Endothelial cell of umbilical vein (primary cell): ENCODE measurements at regions not wholly inside any gene's neighbourhood (a gene's known extent, or its start where the extent isn't known, plus 50 kb on each side); places are given as distances from the start of the nearest gene placed in this dataset.

ENCODE experiments used
- BruUV-seq: library from RNA; stranded (reverse); fragments of 400-500 nt; replicated peaks from 2 replicates; lab custom pipeline; 2021; lab: Mats Ljungman, UMichigan
- CTCF ChIA-PET: fragments of 300-600, 350-600 bp; sonication (Branson Sonifier 250); formaldehyde crosslinking; loops from one replicate; lab custom pipeline; 2021; ENCODE audit warnings: antibody characterized with exemption, inconsistent platforms; lab: Charles Lee
- POLR2A ChIA-PET: fragments of 300-600, 350-600 bp; sonication (Branson Sonifier 250); formaldehyde crosslinking; loops from one replicate; lab custom pipeline; 2021; ENCODE audit warnings: antibody characterized with exemption, inconsistent platforms; lab: Charles Lee
- DNase-seq: peaks from one replicate; pipeline ENCODE4 v3.0.0-alpha.2; 2011; ENCODE audit warnings: low read depth, low spot score
- FAIRE-seq: peaks from 2 replicates; lab custom pipeline; 2011; peaks lifted over from hg19 to GRCh38; lab: Jason Lieb, UNC
- H2AFZ ChIP-seq: 2 replicates; pipeline ENCODE4 v1.6.0; 2012; ENCODE audit warnings: low read depth, low read length, control low read depth, inconsistent platforms
- H3K27ac ChIP-seq: 2 replicates; pipeline ENCODE4 v1.5.1; 2011; ENCODE audit warnings: low read depth, mild to moderate bottlenecking, control low read depth, low read length, moderate library complexity; ENCODE audit not compliant: insufficient read depth
- H3K27me3 ChIP-seq, 2 experiments: 2 replicates each; pipeline versions ENCODE4 v1.6.0 to v1.6.1; 2011; ENCODE audit warnings: low read length in 2 of 2, mixed read lengths in 1 of 2; ENCODE audit not compliant: control insufficient read depth in 2 of 2, insufficient read depth in 2 of 2
- H3K36me3 ChIP-seq, 2 experiments: 2 replicates in 1 of 2; 3 replicates in 1 of 2; pipeline ENCODE4 v1.5.1; 2011; ENCODE audit warnings: low read length in 2 of 2, mild to moderate bottlenecking in 1 of 2, moderate library complexity in 1 of 2; ENCODE audit not compliant: control insufficient read depth in 2 of 2, insufficient read depth in 2 of 2; ENCODE audit errors: extremely low read depth in 1 of 2
- H3K4me1 ChIP-seq: 3 replicates; pipeline ENCODE4 v1.5.1; 2011; ENCODE audit warnings: mild to moderate bottlenecking, low read length; ENCODE audit not compliant: control insufficient read depth, insufficient read depth; ENCODE audit errors: extremely low read depth
- H3K4me2 ChIP-seq: 2 replicates; pipeline ENCODE4 v1.6.1; 2011; ENCODE audit warnings: low read length, control low read depth, mixed read lengths; ENCODE audit not compliant: insufficient read depth
- H3K4me3 ChIP-seq, 3 experiments: fragments of 200-600 bp in 1 of 3; sonication (generic), shearing (Covaris generic) in 1 of 3; replicated peaks in 1 of 3; 2 replicates each; pipeline ENCODE4 v1.5.1; 2011 to 2016; ENCODE audit warnings: control low read depth in 3 of 3, low read length in 3 of 3, mild to moderate bottlenecking in 2 of 3, inconsistent platforms in 1 of 3, low read depth in 1 of 3, moderate library complexity in 1 of 3; ENCODE audit not compliant: insufficient read depth in 1 of 3
- H3K79me2 ChIP-seq: 2 replicates; pipeline ENCODE4 v1.6.0; 2012; ENCODE audit warnings: low read length, inconsistent platforms; ENCODE audit not compliant: control insufficient read depth, insufficient read depth
- H3K9ac ChIP-seq: replicated peaks from 2 replicates; pipeline ENCODE3; 2011; ENCODE audit warnings: low read length, control low read depth; ENCODE audit not compliant: insufficient read depth; ENCODE audit errors: extremely low read depth
- H3K9me1 ChIP-seq: replicated peaks from 3 replicates; pipeline ENCODE4 v1.6.0; 2011; ENCODE audit warnings: mild to moderate bottlenecking, low read length; ENCODE audit not compliant: control insufficient read depth, insufficient read depth; ENCODE audit errors: extremely low read depth
- H3K9me3 ChIP-seq: replicated peaks from 2 replicates; pipeline ENCODE4 v1.5.1; 2012; ENCODE audit warnings: low read length, inconsistent platforms; ENCODE audit not compliant: control insufficient read depth, insufficient read depth
- H4K20me1 ChIP-seq: replicated peaks from 2 replicates; pipeline ENCODE3; 2011; ENCODE audit warnings: mild to moderate bottlenecking, low read length; ENCODE audit not compliant: control insufficient read depth, insufficient read depth; ENCODE audit errors: extremely low read depth
- EZH2 ChIP-seq: IDR thresholded peaks from 2 replicates; pipeline ENCODE4 v1.6.1; 2012; ENCODE audit warnings: borderline replicate concordance, low read depth, mild to moderate bottlenecking, moderate library complexity, low read length, inconsistent platforms; ENCODE audit not compliant: severe bottlenecking
- FOS ChIP-seq: IDR thresholded peaks from 2 replicates; pipeline ENCODE4 v1.6.1; 2011; ENCODE audit warnings: mild to moderate bottlenecking, low read length, moderate library complexity, borderline replicate concordance; ENCODE audit not compliant: insufficient read depth
- GATA2 ChIP-seq: IDR thresholded peaks from 2 replicates; pipeline ENCODE4 v1.7.0; 2011; ENCODE audit warnings: low read depth, mild to moderate bottlenecking, moderate library complexity, mixed read lengths, low read length; ENCODE audit not compliant: insufficient read length, insufficient read depth
- JUN ChIP-seq: IDR thresholded peaks from 2 replicates; pipeline ENCODE4 v1.6.1; 2011; ENCODE audit warnings: borderline replicate concordance, low read depth; ENCODE audit not compliant: insufficient read length, insufficient read depth
- MAX ChIP-seq: IDR thresholded peaks from 2 replicates; pipeline ENCODE4 v1.6.1; 2011; ENCODE audit not compliant: insufficient read depth, insufficient read length
- MYC ChIP-seq: IDR thresholded peaks from one replicate; pipeline ENCODE4 v1.6.1; 2011; ENCODE audit warnings: mild to moderate bottlenecking, low read depth, low read length
- POLR2A ChIP-seq: IDR thresholded peaks from 2 replicates; pipeline ENCODE4 v1.6.1; 2012; ENCODE audit warnings: low read depth, mild to moderate bottlenecking, control low read depth, low read length
- POLR2AphosphoS5 ChIP-seq: IDR thresholded peaks from 2 replicates; pipeline ENCODE4 v1.6.1; 2012; ENCODE audit warnings: low read depth, mild to moderate bottlenecking, control low read depth, low read length, moderate library complexity; ENCODE audit not compliant: insufficient read depth
- dilution Hi-C: fragments of 300-500 bp; cut with MboI; formaldehyde crosslinking; loops from one replicate; pipeline ENCODE4 v1.15.0; 2019; ENCODE audit warnings: low sequenced_read_pairs; ENCODE audit not compliant: extremely low pct_ligation_motif_present
- intact Hi-C: fragments of 100-400 bp; cut with micrococcal nuclease; formaldehyde crosslinking; loops from one replicate; pipeline ENCODE4 v1.10.0; 2022
- TF ChIP-seq, protein P1 (sequence below), 2 donors: IDR thresholded peaks; 1 replicate in 1 of 2; 2 replicates in 1 of 2; pipeline ENCODE4 v1.5.1; 2011; ENCODE audit warnings: low read length in 2 of 2, mild to moderate bottlenecking in 2 of 2, moderate library complexity in 2 of 2, control low read depth in 1 of 2, inconsistent platforms in 1 of 2, low read depth in 1 of 2; ENCODE audit not compliant: insufficient read depth in 1 of 2; ENCODE audit errors: extremely low read depth in 1 of 2

GRCh38 chr19:31096935-31097545 is 252.2 kb downstream of the TSHZ3 start:
- no peak overlapping the region for H3K4me2 ChIP-seq
- no peaks in the 10 kb centered on the region for H3K9me1 ChIP-seq
- H2AFZ ChIP-seq: no peak overlapping the region
- dilution Hi-C loops (no loop called here), intact Hi-C loops (no loop called here)
- H4K20me1 ChIP-seq: no peaks in the 10 kb centered on the region
- TF ChIP-seq MAX: no peak
- TF ChIP-seq GATA2: no peak
- no peak for TF ChIP-seq POLR2A
- TF ChIP-seq MYC: no peak
- TF ChIP-seq, protein P1, sequence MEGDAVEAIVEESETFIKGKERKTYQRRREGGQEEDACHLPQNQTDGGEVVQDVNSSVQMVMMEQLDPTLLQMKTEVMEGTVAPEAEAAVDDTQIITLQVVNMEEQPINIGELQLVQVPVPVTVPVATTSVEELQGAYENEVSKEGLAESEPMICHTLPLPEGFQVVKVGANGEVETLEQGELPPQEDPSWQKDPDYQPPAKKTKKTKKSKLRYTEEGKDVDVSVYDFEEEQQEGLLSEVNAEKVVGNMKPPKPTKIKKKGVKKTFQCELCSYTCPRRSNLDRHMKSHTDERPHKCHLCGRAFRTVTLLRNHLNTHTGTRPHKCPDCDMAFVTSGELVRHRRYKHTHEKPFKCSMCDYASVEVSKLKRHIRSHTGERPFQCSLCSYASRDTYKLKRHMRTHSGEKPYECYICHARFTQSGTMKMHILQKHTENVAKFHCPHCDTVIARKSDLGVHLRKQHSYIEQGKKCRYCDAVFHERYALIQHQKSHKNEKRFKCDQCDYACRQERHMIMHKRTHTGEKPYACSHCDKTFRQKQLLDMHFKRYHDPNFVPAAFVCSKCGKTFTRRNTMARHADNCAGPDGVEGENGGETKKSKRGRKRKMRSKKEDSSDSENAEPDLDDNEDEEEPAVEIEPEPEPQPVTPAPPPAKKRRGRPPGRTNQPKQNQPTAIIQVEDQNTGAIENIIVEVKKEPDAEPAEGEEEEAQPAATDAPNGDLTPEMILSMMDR (IDR thresholded peaks at IDR 0.05; ENCODE audit: extremely low read depth in 1 of 2, insufficient read depth in 1 of 2, low read depth in 1 of 2, low read length in 2 of 2): no peak
- TF ChIP-seq FOS: no peak
- no peak for TF ChIP-seq POLR2AphosphoS5
- no peak for TF ChIP-seq JUN
- no peak for TF ChIP-seq EZH2
- no peak overlapping the region for H3K27ac ChIP-seq
- DNase-seq: no peak
- no peaks in the 10 kb centered on the region for H3K4me1 ChIP-seq
- H3K9ac ChIP-seq: no peak overlapping the region
- ChIA-PET CTCF (no interaction called here), POLR2A (no interaction called here)
- no peaks in the 10 kb centered on the region for H3K27me3 ChIP-seq
- no peak overlapping the region for H3K4me3 ChIP-seq
- no peaks in the 10 kb centered on the region for H3K9me3 ChIP-seq
- H3K36me3 ChIP-seq: no peaks in the 10 kb centered on the region
- no peak for FAIRE-seq
- H3K79me2 ChIP-seq: no peaks in the 10 kb centered on the region
- BruUV-seq: no TSS peak
